WERI-Rb-1 (cell line): ENCODE measurements at regions not wholly inside any gene's neighbourhood (a gene's known extent, or its start where the extent isn't known, plus 50 kb on each side); places are given as distances from the start of the nearest gene placed in this dataset.
"Not testable (repeated sequence)": the region's sequence is repeated elsewhere in the genome, so short reads cannot be mapped to it uniquely, and the experiment has no call there.

Source experiments
- DNase-seq: peaks from one replicate; pipeline ENCODE4 v3.0.0-alpha.2; 2020
- H3K27ac ChIP-seq: fragments of 250-450 bp; sonication (Bioruptor Pico); 2 replicates; pipeline ENCODE4 v1.5.1; 2020; ENCODE audit warnings: mild to moderate bottlenecking, moderate library complexity
- H3K27me3 ChIP-seq: fragments of 250-450 bp; sonication (Bioruptor Pico); 2 replicates; pipeline ENCODE4 v1.5.1; 2021; ENCODE audit warnings: mild to moderate bottlenecking, low read depth, moderate library complexity; ENCODE audit not compliant: insufficient read depth, severe bottlenecking
- H3K36me3 ChIP-seq: fragments of 250-450 bp; sonication (Bioruptor Pico); 2 replicates; pipeline ENCODE4 v1.5.1; 2020; ENCODE audit warnings: mild to moderate bottlenecking, moderate library complexity
- H3K4me3 ChIP-seq: 2 replicates; pipeline ENCODE4 v1.5.1; 2011; ENCODE audit warnings: low read depth, mild to moderate bottlenecking, control low read depth, low read length
- H3K9me3 ChIP-seq: fragments of 250-450 bp; sonication (Bioruptor Pico); 2 replicates; pipeline ENCODE4 v1.5.1; 2021; ENCODE audit warnings: mild to moderate bottlenecking, moderate library complexity; ENCODE audit not compliant: severe bottlenecking
- TF ChIP-seq, protein P1 (sequence below): IDR thresholded peaks from 2 replicates; pipeline ENCODE4 v1.5.1; 2011; ENCODE audit warnings: low read depth, mild to moderate bottlenecking, control low read depth, inconsistent platforms, low read length

DNA sequence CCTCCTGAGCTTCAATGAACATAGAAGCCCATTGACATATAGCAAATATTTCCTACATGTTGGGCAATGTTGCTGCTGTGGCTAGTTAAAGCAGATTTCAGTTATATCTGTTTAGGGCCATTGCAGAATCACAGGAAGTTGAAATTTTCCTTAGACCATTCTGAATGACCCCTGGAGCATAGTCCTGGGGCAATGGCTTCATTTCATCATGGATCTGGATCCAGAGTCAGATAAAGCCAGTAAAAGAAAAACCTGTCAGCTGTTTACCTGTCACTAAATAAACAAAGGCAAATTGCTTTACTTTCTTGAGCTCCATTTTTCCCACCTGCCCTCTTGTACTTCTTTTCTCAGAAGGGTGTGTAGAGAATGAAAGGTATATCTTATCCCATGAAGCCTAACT lies 494.0 kb upstream of the MAP3K7 start:
- Histone ChIP-seq H3K27me3 (no peaks in the 10 kb centered on the region), H3K9me3 (no peaks in the 10 kb centered on the region), H3K4me3 (no peak overlapping the region), H3K27ac (no peak overlapping the region), H3K36me3 (no peaks in the 10 kb centered on the region)
- DNase-seq = no peak
- TF ChIP-seq, protein P1, sequence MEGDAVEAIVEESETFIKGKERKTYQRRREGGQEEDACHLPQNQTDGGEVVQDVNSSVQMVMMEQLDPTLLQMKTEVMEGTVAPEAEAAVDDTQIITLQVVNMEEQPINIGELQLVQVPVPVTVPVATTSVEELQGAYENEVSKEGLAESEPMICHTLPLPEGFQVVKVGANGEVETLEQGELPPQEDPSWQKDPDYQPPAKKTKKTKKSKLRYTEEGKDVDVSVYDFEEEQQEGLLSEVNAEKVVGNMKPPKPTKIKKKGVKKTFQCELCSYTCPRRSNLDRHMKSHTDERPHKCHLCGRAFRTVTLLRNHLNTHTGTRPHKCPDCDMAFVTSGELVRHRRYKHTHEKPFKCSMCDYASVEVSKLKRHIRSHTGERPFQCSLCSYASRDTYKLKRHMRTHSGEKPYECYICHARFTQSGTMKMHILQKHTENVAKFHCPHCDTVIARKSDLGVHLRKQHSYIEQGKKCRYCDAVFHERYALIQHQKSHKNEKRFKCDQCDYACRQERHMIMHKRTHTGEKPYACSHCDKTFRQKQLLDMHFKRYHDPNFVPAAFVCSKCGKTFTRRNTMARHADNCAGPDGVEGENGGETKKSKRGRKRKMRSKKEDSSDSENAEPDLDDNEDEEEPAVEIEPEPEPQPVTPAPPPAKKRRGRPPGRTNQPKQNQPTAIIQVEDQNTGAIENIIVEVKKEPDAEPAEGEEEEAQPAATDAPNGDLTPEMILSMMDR = no peak

DNA sequence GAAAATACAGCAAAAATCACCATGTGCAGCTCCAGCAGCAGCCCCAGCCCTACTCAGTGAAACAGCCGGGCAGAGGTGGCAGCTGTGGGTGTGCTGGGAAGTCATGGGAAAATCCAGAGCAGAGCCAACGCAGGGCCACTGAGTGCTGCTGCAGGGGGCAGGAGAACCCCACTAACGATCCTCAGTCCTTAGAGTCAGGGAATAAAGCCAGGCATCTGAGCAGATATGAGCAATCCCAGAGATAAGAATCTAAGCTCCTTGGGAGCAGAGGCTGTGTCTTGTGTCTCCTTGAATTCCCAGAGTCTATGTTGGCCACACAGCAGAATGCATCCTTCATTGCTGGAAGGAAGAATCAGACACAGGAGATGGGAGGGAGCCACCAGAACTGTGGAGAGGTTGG lies 493.1 kb upstream of the MAP3K7 start:
- TF ChIP-seq, protein P1 = peak; percentile 22; the same call in 1 of the 2 replicates
- Histone ChIP-seq H3K27ac (no peak overlapping the region), H3K36me3 (no peaks in the 10 kb centered on the region), H3K4me3 (no peak overlapping the region), H3K9me3 (no peaks in the 10 kb centered on the region), H3K27me3 (no peaks in the 10 kb centered on the region)
- peak; percentile 14 for DNase-seq

DNA sequence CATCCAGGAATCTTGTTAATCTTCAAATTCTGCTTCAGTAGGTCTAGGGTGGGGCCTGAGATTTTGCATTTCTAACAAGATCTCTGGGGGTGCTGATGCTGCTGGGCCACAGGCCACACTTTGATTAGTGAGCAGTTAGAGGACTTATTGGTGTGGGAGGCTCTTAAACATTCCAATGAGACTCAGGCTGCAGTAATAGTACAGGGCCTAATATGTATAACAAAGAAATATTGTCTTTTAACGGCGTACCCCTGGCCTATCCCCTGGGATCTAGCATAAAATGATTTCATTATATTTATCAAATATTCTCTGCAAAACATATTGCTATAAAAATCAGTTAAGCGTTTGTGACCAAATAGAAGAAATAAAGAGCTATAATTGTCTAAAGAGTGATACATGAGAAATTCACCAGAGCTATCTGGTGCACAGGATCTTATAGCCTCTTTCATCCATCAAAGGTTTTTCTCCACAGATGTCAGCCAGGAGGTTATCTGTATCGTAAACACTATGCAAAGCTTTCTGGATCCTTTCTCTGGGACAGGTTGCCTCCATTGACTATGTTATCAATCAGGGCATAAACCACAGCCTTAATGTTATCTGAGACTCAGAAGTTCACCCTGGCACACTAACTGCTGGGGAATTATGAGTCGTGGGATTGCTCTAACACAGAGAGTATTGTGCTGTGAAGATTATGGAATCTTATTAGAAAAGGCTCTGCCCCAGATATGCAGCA lies 488.5 kb upstream of the MAP3K7 start:
- H3K4me3 ChIP-seq = no peak overlapping the region
- DNase-seq = peak; percentile 14
- no peaks in the 10 kb centered on the region for H3K27me3 ChIP-seq
- H3K36me3 ChIP-seq = no peaks in the 10 kb centered on the region
- H3K9me3 ChIP-seq = no peaks in the 10 kb centered on the region
- no peak overlapping the region for H3K27ac ChIP-seq
- TF ChIP-seq, protein P1 = no peak

DNA sequence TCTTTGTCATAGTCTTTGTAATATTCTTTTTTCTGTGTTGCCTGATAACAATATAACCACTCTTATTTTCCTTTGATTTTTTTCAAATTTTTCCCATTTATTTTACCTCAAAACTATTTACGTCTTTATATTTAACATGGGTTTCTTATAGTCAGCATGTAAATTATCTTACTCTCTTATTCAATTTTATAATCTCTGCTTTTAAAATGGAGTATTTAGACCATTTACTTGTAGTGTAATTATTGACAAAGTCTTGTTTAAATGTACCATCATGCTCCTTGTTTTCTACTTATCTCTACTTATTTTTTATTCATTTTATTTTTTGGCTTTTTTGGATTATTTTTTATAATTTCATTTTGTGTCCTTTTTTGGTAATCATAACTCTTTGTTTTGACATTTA lies 476.5 kb upstream of the MAP3K7 start:
- TF ChIP-seq, protein P1 = no peak
- no peak overlapping the region for H3K4me3 ChIP-seq
- H3K36me3 ChIP-seq = no peaks in the 10 kb centered on the region
- no peaks in the 10 kb centered on the region for H3K27me3 ChIP-seq
- no peaks in the 10 kb centered on the region for H3K9me3 ChIP-seq
- no peak overlapping the region for H3K27ac ChIP-seq
- DNase-seq = no peak

DNA sequence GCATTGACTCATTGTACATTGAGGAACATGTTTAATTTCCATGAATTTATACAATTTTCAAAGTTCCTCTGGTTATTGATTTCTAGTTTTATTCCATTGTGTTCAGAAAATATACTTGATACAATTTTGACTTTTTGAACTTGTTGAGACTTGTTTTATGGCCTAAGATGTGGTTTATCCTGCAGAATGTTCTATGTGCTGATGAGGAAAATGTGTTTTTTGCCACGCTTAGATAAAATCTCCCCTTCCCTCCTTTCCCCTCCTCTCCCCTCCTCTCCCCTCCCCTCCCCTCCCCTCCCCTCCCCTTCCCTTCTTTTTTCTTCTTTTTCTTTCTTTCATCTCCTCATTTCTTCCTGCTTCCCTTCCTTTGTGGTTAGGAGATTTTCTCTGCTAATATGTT lies 470.8 kb upstream of the MAP3K7 start:
- H3K27me3 ChIP-seq = no peaks in the 10 kb centered on the region
- H3K27ac ChIP-seq = no peak overlapping the region
- H3K4me3 ChIP-seq = no peak overlapping the region
- TF ChIP-seq, protein P1 = no peak
- no peaks in the 10 kb centered on the region for H3K36me3 ChIP-seq
- no peaks in the 10 kb centered on the region for H3K9me3 ChIP-seq
- no peak for DNase-seq

DNA sequence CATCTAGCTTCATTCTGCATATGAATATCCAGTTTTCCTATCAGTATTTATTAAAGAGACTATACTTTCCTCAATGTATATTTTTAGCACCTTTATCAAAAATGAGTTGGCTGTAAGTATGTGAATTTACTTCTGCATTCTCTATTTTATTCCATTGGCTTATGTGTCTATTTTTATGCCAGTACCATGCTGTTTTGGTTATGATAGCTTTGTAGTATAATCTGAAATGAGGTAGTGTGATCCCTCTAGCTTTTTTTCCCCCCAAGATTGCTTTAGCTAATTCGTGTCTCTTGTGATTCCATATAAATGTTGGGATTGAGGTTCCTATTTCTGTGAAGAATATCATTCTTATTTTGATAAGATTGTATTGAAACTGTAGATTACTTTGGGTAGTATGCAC lies 469.1 kb upstream of the MAP3K7 start:
- DNase-seq = no peak
- Histone ChIP-seq H3K9me3 (no peaks in the 10 kb centered on the region), H3K27ac (no peak overlapping the region), H3K27me3 (no peaks in the 10 kb centered on the region), H3K4me3 (no peak overlapping the region), H3K36me3 (no peaks in the 10 kb centered on the region)
- TF ChIP-seq, protein P1 = no peak

DNA sequence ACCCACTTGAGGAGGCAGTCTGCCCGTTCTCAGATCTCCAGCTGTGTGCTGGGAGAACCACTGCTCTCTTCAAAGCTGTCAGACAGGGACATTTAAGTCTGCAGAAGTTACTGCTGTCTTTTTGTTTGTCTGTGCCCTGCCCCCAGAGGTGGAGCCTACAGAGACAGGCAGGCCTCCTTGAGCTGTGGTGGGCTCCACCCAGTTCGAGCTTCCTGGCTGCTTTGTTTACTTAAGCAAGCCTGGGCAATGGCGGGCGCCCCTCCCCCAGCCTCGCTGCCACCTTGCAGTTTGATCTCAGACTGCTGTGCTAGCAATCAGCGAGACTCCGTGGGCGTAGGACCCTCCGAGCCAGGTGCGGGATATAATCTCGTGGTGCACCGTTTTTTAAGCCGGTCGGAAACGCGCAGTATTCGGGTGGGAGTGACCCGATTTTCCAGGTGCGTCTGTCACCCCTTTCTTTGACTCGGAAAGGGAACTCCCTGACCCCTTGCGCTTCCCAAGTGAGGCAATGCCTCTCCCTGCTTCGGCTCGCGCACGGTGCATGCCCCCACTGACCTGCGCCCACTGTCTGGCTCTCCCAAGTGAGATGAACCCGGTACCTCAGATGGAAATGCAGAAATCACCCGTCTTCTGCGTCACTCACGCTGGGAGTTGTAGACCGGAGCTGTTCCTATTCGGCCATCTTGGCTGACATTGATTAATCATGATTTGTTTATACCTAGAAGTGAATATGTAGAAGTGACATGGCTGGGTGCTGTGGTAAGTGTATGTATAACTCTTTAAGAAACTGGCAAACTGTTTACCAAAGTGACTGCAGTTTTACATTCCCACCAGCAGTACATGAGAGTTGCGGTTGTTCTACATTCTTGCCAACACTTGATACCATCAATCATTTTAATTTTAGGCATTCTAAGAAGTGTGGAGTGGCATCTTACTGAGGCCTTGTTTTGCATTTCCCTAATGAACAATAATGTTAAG lies 465.9 kb upstream of the MAP3K7 start:
- H3K36me3 ChIP-seq, H3K27me3 ChIP-seq, H3K4me3 ChIP-seq, H3K9me3 ChIP-seq, H3K27ac ChIP-seq, DNase-seq: not testable (repeated sequence)
